ENCODE measurements at regions not wholly inside any gene's neighbourhood (a gene's known extent, or its start where the extent isn't known, plus 50 kb on each side); places are given as distances from the start of the nearest gene placed in this dataset.

GRCh38 chr6:69584913-69585729 is 211.7 kb downstream of the LMBRD1 start:
- WGBS (ENCODE audit: low lambda C conversion rate), result 8% methylated on average over 9 of the region's 9 CpGs
- no peaks in the 10 kb centered on the region for H3K9me2 ChIP-seq
- no peak overlapping the region for H3K9ac ChIP-seq
- peak overlapping the region in 1 of 2 experiments; percentile 17; a peak in 1 of 4 replicates for H3K4me3 ChIP-seq (ENCODE audit: low read depth in 2 of 2, low read length in 1 of 2)
- ChIA-PET POLR2A (interaction anchor here (0.5 to 1.0 kb wide), 2 partner anchors 16 to 136 kb away, joined by 3 read pairs; no protein-coding TSS in a partner anchor), CTCF (interaction anchor here (1.1 to 1.8 kb wide), 4 partner anchors 14 to 610 kb away, joined by 3 to 6 read pairs (median 4); no protein-coding TSS in a partner anchor)
- H3K27me3 ChIP-seq (ENCODE audit: insufficient read depth), result no peaks in the 10 kb centered on the region
- 0 out of 2 replicates have a peak overlapping the region, but pooled peaks have one; percentile 14 for H3K4me2 ChIP-seq
- no peaks in the 10 kb centered on the region for H4K20me1 ChIP-seq (ENCODE audit: insufficient read depth)
- no peaks in the 10 kb centered on the region for H3F3A ChIP-seq (replicated peaks; ENCODE audit: insufficient read depth)
- peak; percentile 77 for DNase-seq
- H3K36me3 ChIP-seq (replicated peaks in 1 of 2; ENCODE audit: control insufficient read depth in 1 of 2, insufficient read depth in 2 of 2, low read length in 1 of 2), result no peaks in the 10 kb centered on the region
- 0 out of 2 replicates have a peak overlapping the region, but pooled peaks have one; percentile 27 for H2AFZ ChIP-seq (ENCODE audit: low read depth)
- H3K4me1 ChIP-seq (ENCODE audit: control insufficient read depth in 1 of 2, insufficient read depth in 2 of 2, low read depth in 1 of 2, low read length in 1 of 2), result peaks cover 0 to 18% of the 10 kb centered on the region in 2 experiments; a peak in 2 of 4 replicates
- peak overlapping the region; percentile 25 to 96 for H3K27ac ChIP-seq (ENCODE audit: low read depth in 2 of 2, low read length in 1 of 2)
- H3K79me2 ChIP-seq (ENCODE audit: insufficient read depth), result no peaks in the 10 kb centered on the region
- no peaks in the 10 kb centered on the region for H3K9me3 ChIP-seq
- TF ChIP-seq CHD2 (IDR thresholded peaks at IDR 0.05; ENCODE audit: low read length, partially characterized antibody) (peak; percentile 88), FOSL2 (IDR thresholded peaks at IDR 0.05; ENCODE audit: borderline replicate concordance, low read depth) (no peak), POLR2AphosphoS5 (IDR thresholded peaks at IDR 0.05; ENCODE audit: low read depth, low read length) (peak; percentile 92), GATA2 (CRISPR knock-in tag; IDR thresholded peaks at IDR 0.05) (peak; percentile 96), JUND (IDR thresholded peaks at IDR 0.05) (peak; percentile 43; the same call in 1 of the 2 replicates), FOXM1 (IDR thresholded peaks at IDR 0.05; ENCODE audit: low read depth) (peak; percentile 73), SIN3A (IDR thresholded peaks at IDR 0.05; ENCODE audit: borderline replicate concordance, low read depth, low read length) (no peak; the same call in 1 of the 2 replicates), MEF2A (IDR thresholded peaks at IDR 0.05; ENCODE audit: borderline replicate concordance, low read depth) (peak; percentile 64; the same call in 1 of the 2 replicates), RXRA (IDR thresholded peaks at IDR 0.05; ENCODE audit: borderline replicate concordance, low read depth) (peak; percentile 10; the same call in 1 of the 2 replicates), TEAD4 (IDR thresholded peaks at IDR 0.05; ENCODE audit: borderline replicate concordance, insufficient read depth) (peak; percentile 88), EP300 (IDR thresholded peaks at IDR 0.05; ENCODE audit: borderline replicate concordance in 1 of 2, low read depth in 1 of 2, low read length in 1 of 2) (peak; percentile 65 to 99), EZH2phosphoT487 (IDR thresholded peaks at IDR 0.05; ENCODE audit: borderline replicate concordance, low read depth) (no peak), GABPA (IDR thresholded peaks at IDR 0.05; ENCODE audit: low read depth) (no peak), FOXJ3 (CRISPR knock-in tag; IDR thresholded peaks at IDR 0.05) (peak; percentile 84; the same call in 1 of the 2 replicates), ELF1 (IDR thresholded peaks at IDR 0.05) (no peak), RAD21 (IDR thresholded peaks at IDR 0.05; ENCODE audit: low read length) (peak; percentile 36)
- TF ChIP-seq, protein P1, sequence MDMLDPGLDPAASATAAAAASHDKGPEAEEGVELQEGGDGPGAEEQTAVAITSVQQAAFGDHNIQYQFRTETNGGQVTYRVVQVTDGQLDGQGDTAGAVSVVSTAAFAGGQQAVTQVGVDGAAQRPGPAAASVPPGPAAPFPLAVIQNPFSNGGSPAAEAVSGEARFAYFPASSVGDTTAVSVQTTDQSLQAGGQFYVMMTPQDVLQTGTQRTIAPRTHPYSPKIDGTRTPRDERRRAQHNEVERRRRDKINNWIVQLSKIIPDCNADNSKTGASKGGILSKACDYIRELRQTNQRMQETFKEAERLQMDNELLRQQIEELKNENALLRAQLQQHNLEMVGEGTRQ (IDR thresholded peaks at IDR 0.05; ENCODE audit: borderline replicate concordance, low read depth, low read length), result no peak
- TF ChIP-seq, protein P2, sequence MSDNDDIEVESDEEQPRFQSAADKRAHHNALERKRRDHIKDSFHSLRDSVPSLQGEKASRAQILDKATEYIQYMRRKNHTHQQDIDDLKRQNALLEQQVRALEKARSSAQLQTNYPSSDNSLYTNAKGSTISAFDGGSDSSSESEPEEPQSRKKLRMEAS (IDR thresholded peaks at IDR 0.05; ENCODE audit: low read depth), result no peak
- TF ChIP-seq, protein P3, sequence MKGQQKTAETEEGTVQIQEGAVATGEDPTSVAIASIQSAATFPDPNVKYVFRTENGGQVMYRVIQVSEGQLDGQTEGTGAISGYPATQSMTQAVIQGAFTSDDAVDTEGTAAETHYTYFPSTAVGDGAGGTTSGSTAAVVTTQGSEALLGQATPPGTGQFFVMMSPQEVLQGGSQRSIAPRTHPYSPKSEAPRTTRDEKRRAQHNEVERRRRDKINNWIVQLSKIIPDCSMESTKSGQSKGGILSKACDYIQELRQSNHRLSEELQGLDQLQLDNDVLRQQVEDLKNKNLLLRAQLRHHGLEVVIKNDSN (IDR thresholded peaks at IDR 0.05; ENCODE audit: borderline replicate concordance, low read depth), result no peak
- TF ChIP-seq, protein P4, sequence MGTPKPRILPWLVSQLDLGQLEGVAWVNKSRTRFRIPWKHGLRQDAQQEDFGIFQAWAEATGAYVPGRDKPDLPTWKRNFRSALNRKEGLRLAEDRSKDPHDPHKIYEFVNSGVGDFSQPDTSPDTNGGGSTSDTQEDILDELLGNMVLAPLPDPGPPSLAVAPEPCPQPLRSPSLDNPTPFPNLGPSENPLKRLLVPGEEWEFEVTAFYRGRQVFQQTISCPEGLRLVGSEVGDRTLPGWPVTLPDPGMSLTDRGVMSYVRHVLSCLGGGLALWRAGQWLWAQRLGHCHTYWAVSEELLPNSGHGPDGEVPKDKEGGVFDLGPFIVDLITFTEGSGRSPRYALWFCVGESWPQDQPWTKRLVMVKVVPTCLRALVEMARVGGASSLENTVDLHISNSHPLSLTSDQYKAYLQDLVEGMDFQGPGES (IDR thresholded peaks at IDR 0.05; ENCODE audit: low read depth, low read length), result no peak
- TF ChIP-seq, protein P5, sequence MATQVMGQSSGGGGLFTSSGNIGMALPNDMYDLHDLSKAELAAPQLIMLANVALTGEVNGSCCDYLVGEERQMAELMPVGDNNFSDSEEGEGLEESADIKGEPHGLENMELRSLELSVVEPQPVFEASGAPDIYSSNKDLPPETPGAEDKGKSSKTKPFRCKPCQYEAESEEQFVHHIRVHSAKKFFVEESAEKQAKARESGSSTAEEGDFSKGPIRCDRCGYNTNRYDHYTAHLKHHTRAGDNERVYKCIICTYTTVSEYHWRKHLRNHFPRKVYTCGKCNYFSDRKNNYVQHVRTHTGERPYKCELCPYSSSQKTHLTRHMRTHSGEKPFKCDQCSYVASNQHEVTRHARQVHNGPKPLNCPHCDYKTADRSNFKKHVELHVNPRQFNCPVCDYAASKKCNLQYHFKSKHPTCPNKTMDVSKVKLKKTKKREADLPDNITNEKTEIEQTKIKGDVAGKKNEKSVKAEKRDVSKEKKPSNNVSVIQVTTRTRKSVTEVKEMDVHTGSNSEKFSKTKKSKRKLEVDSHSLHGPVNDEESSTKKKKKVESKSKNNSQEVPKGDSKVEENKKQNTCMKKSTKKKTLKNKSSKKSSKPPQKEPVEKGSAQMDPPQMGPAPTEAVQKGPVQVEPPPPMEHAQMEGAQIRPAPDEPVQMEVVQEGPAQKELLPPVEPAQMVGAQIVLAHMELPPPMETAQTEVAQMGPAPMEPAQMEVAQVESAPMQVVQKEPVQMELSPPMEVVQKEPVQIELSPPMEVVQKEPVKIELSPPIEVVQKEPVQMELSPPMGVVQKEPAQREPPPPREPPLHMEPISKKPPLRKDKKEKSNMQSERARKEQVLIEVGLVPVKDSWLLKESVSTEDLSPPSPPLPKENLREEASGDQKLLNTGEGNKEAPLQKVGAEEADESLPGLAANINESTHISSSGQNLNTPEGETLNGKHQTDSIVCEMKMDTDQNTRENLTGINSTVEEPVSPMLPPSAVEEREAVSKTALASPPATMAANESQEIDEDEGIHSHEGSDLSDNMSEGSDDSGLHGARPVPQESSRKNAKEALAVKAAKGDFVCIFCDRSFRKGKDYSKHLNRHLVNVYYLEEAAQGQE (IDR thresholded peaks at IDR 0.05; ENCODE audit: low read depth, low read length), result no peak
- TF ChIP-seq, protein P6, sequence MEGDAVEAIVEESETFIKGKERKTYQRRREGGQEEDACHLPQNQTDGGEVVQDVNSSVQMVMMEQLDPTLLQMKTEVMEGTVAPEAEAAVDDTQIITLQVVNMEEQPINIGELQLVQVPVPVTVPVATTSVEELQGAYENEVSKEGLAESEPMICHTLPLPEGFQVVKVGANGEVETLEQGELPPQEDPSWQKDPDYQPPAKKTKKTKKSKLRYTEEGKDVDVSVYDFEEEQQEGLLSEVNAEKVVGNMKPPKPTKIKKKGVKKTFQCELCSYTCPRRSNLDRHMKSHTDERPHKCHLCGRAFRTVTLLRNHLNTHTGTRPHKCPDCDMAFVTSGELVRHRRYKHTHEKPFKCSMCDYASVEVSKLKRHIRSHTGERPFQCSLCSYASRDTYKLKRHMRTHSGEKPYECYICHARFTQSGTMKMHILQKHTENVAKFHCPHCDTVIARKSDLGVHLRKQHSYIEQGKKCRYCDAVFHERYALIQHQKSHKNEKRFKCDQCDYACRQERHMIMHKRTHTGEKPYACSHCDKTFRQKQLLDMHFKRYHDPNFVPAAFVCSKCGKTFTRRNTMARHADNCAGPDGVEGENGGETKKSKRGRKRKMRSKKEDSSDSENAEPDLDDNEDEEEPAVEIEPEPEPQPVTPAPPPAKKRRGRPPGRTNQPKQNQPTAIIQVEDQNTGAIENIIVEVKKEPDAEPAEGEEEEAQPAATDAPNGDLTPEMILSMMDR (IDR thresholded peaks at IDR 0.05), result no peak
